ENCODE measurements at regions not wholly inside any gene's neighbourhood (a gene's known extent, or its start where the extent isn't known, plus 50 kb on each side); places are given as distances from the start of the nearest gene placed in this dataset.
"Not testable (repeated sequence)": the region's sequence is repeated elsewhere in the genome, so short reads cannot be mapped to it uniquely, and the experiment has no call there.

DNA sequence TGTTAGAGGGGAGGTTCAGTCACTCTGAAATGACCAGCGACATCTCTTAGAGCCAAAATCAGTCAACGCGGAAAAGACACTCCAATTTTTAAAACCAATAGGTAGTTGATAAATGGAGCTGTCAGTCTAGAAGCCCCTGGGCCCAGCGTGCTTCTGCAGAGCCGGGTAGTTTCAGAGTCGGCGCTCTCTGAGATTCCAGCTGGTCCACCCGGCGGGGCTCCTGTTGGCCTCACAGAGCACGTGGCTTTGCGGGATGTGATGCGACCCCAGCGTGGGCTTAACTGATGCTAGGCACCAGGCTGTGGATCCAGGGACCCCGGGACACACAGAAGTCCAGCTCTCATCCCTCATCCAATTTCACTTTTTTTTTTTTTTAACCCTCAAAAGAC is 245.9 kb downstream of the BCL2L11 start:
- H3K27ac ChIP-seq = not testable (repeated sequence)

DNA sequence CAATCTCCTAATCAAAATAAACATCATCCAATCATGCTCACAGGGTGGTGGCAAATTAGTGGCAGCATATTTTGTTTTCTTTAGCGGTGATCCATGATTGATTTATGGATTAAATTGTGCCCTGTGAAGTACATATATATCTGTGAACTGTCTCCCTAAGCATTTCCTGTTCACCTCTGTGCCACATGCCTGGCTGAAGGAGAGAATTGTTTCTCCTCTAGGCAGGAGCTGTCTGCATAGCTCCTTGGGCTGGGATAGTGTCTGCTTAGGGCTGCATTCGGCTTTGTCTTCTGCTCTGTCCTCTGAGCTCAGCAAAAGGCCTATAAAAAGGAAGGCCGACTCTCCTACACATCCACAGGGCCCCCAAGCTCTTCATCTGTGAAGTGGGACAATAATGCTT is 246.4 kb downstream of the BCL2L11 start:
- H3K27ac ChIP-seq = not testable (repeated sequence)

DNA sequence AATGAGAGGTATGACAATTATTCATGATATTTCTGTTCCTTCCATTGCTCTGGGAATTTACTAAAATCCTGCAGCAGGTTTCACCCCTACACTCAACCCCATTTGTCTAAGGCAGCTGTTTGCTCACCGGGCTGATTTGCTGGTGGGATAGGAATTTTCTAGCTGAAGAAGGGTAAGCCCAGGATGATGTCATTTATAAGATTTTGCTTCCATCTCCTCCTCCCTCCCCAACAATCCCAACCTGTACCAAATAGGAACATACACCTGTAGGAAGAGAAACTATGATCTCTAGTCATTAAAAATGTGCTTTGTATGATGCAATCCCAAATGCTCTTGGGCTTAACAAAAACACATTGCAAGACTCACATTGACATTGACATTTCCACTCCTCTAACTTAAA is 247.2 kb downstream of the BCL2L11 start:
- not testable (repeated sequence) for H3K27ac ChIP-seq

DNA sequence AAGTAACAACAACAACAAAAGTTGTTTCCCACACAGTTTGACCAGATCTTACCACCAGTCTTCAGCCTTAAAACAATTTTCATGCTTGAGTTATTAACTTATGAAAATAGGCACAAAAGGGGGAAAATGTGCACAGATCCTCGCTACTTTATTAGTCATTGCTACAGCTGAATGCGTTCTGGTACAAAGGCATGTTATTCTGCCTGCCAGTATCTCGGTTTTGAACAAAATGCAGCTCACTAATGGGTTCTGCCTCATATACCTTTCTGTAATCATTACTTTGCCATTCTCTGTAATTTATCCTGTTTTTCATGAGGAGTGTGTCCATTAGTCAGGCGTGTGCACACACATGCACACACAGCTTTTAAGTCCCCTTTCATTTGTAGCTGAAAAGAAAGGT is 247.6 kb downstream of the BCL2L11 start:
- not testable (repeated sequence) for H3K27ac ChIP-seq

DNA sequence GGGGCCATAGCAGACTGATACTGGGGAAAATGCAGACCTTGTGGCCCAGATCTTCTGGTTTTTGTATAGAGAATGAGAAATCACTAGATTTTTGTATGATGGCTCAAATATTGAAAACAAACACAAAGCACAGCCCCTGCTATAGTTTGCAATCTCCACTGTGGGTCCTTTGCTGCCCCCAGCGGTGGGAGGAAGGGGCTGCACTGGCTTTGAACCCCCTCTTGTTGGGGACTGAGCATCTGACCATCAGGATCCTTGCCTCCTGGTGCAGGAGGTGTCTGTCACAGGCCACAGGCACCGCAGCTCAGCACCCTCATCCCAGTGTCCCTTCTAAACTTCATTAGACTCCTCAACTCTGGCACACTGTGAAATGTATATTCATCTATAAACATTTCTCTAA is 252.3 kb downstream of the BCL2L11 start:
- not testable (repeated sequence) for H3K27ac ChIP-seq
- TF ChIP-seq, protein P1, sequence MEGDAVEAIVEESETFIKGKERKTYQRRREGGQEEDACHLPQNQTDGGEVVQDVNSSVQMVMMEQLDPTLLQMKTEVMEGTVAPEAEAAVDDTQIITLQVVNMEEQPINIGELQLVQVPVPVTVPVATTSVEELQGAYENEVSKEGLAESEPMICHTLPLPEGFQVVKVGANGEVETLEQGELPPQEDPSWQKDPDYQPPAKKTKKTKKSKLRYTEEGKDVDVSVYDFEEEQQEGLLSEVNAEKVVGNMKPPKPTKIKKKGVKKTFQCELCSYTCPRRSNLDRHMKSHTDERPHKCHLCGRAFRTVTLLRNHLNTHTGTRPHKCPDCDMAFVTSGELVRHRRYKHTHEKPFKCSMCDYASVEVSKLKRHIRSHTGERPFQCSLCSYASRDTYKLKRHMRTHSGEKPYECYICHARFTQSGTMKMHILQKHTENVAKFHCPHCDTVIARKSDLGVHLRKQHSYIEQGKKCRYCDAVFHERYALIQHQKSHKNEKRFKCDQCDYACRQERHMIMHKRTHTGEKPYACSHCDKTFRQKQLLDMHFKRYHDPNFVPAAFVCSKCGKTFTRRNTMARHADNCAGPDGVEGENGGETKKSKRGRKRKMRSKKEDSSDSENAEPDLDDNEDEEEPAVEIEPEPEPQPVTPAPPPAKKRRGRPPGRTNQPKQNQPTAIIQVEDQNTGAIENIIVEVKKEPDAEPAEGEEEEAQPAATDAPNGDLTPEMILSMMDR (conservative IDR thresholded peaks at IDR 0.05) = peak; percentile 15; the same call in 1 of the 2 replicates

DNA sequence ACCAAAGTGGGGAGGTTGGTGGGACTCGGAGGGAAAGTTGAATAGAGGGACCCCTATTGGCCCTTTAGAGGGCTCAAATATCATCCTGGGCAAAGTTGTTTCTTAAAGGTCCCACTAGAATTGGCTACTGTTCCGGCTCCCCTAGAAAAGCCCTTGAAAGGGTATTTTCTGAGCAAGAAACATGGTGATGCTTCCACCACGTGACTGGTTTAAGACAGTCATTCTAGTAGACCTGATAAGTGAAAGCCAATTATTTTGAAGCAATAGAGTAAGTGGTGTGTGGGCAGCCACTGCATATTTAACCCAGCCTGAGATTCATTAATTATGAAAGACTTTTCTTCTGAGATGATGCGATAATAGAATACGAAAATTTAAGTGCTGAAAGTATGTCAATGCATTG is 253.3 kb downstream of the BCL2L11 start:
- not testable (repeated sequence) for H3K27ac ChIP-seq

DNA sequence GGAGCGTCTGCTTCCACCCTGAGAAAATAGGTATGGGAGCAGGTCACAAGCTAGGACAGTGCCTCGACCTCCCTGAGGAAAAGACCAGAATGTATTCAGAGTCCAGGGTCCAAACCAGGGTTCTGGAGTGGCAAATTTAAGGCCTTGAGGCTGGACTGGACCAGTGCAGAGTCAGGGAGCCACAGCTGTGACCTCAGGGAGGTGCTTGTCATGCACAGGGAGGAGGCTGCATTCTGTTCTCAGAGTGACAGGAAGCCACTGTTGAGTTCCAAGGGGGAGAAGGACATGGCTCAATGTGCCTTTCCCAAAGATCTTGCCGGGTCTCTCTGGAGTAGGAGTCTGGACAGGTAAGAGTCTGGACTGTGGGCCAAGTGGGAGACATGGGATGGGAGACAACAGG is 254.0 kb downstream of the BCL2L11 start:
- H3K27ac ChIP-seq = not testable (repeated sequence)

DNA sequence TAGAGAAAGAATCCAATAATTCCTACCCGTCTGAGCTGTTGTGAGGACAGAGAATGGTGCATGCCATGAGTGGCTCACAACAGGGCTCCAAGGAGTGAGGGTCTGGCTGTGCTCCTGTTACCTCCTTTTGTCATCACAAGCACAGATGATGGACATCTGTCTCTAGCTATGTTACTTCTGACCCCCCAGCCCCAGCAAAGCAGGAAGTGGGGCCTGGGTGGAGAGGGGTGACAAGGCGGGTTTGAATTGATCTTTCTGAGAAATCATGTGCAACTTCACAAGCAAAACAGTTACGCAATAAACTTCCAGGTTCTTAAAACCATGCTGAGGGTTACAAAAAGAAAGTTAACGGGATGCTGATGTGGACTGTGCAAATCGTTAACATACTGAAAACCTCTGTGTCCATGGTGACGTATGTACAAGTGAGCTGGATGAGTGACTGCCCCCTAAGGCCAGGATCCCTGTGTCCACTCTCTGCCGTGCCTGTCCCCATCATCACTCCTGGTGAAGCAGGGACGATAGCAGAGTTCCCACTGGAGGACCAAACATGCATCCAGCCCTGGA is 254.7 kb downstream of the BCL2L11 start:
- not testable (repeated sequence) for H3K27ac ChIP-seq

DNA sequence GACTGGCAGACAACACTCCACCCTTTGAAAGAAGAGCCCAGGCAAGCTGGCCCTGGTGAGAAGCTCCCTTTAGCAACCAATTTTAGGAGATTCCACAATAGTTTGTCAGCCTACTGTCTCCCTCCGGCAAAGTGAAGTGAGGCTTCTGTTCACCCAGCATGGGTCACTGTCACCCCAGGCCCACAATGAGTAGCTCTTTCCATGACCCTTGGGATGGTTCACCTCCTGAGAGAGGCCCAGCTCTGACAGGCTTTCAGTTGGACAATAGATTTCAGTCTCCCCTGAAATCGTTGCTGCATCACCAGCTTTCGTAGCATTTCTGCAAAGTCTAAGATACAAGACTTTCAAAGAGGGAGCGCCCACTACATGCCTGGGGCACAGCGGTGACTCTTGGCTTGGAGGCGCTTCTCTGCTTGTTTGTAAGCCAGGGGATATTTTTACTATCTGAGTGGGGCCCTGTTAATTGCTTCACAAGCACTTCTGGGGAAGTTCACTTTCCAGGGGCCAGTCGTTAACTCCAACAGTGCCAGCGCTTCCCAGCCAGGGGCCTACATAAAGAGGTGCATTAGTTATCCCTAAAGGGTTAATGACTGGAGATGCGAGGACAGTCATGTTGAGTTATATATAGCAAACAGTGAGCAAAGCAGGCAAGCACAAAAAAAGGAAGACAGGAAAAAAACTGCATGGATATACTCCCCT is 255.7 kb downstream of the BCL2L11 start:
- not testable (repeated sequence) for H3K27ac ChIP-seq

DNA sequence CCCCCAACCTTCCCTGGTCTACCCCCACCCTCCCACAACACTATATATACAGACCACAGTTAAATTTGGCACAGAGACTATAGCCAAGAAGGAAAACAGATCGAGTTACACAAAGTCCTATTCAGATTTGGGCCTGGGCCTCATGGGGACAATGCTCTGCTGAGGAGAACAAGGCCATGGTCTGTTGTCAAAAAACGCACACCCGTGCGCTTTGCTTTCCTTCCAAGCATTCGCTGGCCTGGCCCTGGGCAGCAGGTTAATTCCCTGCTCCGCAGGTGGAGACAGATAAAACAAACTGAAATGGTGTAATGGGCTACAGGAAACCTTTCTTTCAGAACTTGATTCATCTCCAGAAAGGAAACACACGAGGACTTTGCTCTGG is 256.2 kb downstream of the BCL2L11 start:
- not testable (repeated sequence) for H3K27ac ChIP-seq

DNA sequence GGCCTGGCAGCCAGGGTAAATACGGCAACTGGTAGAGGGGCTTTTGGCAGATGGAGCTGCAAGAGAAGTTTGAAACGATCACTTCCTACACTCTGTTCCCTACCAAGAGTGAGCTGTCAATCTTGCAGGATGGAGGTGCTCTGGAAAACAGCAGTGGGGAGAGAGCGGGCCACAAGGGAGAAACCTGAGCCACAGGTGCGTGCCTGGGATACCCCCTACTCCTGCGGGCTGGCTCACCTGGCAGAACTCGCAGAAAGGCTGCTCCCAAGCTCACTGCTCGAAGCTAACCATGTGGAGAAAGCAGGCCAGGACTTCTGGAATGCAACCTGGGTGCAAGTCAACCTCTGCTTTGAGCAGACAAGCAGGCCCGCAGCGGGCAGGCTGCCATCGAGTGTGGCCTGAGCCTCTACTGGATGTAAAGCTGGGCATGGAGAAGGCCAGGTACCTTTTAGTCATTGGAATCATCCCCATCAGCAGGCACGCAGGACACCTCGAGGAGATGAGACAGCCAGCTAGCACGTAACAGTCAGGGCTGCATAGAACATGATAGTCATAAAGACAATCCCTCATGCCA is 256.8 kb downstream of the BCL2L11 start:
- not testable (repeated sequence) for H3K27ac ChIP-seq

DNA sequence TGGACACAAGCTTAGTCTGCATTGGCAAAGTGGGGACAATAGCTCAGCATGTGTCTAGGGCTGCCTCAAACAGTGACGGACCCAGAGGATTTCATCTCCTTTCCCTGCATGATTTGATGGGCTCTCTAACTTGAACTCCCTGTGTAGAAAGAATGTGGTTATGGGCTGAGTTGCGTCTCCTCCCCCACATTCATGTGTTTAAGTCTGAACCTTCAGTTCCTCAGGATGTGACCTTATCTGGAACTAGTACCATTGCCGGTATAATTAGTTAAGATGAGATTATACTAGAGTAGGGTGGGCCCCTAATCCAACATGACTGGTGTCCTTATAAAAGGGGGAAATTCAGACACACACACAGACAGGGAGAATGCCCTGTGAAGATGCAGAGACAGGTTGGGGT is 257.6 kb downstream of the BCL2L11 start:
- not testable (repeated sequence) for H3K27ac ChIP-seq

DNA sequence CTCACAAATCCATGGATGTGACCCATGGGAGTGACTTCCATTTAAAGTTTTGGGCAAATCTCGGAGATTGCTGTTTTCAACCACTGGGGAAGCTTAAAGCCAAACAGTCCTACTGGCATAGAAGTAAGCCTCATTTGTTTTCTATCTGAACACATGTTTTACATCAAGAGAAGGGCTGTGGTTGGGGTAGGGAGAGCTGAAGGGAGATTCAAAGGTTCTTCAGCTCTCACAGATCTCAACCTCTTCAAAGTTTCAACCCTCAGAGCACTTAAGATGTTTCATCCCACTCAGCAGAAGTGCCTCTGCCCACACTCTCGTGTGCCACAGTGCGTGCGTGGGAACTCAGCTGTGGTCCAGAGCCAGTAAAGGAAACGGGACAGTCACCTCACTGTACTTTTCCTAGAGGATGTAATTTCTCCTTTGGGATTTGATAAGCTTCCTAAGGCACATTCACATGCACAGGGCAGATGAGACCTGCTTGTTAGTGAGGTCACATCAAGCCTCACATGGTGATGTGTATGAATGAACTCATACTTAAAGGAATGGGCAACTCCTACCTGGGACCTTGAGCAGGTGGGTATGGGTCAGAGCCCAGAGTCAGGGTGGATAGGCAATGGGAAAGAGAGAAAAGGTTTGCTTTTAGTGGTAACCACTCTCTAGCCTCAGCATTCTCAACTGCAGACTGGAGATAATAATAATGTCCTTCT is 260.2 kb downstream of the BCL2L11 start:
- H3K27ac ChIP-seq = not testable (repeated sequence)

DNA sequence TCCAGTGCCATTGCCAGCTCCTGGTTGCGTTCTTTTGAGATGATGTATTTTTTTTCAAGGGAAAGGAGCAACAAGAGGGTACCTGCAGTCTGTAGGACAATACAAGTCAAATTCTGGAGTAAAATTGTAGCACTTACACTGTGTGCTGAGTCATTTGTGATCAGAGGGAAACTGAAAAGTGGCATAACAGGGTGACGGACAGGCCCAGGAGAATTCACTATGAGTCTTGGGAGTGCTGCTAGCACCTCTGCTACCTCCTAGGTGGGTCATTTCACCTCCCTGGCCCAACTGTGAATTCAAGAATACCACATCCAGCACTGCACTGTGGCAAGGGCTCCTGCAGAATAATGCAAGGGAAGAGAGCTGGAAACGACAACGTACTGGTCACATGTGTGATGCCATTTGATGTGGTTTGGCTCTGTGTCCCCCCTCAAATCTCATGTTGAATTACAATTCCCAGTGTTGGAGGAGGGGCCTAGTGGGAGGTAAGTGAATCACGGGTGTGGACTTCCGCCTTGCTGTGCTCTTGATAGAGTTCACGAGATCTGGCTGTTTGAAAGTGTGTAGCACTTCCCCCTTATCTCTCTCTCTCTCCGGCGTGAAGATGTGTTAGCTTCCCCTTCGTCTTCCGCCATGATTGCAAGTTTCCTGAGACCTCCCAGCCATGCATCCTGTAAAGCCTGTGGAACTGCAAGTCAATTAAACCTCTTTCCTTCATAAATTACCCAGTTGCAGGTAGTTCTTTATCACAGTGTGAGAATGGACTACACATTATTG is 261.0 kb downstream of the BCL2L11 start:
- not testable (repeated sequence) for H3K27ac ChIP-seq

DNA sequence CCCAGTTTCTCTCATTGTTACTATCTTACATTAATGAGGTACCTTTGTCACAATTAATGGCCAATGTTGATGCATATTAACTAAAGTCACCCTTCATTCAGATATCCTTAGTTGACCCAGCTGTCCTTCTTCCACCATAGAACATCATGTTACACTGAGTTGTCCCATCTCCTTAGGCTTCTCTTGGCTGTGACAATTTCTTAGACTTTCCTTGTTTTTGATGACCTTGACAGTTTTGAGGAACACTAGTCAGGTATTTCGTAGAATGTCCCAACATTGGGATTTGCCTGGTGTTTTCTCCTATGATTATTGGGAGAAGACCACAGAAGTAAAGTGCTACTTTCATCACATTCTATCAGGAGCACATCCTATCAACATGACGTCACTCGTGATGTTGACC is 261.8 kb downstream of the BCL2L11 start:
- not testable (repeated sequence) for H3K27ac ChIP-seq

DNA sequence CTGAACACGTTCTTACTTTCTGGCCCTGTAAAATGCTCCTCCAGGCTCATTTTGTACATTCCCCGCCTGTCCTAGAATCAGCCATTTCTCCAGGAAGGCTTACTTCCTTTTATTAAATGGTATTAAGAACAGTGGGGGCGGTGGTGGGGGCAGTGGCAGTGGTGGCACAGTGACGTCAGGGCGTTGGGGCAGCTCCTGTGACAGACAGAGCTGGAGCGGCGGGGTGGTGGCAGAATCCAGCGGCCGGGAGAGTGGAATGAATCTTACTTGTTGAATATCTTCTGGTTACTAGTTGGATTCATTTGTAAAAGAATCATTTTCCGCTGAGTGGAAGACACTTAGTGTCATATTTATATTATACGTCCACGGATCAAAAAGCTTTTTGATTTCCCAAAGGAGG is 262.6 kb downstream of the BCL2L11 start:
- H3K27ac ChIP-seq = not testable (repeated sequence)

DNA sequence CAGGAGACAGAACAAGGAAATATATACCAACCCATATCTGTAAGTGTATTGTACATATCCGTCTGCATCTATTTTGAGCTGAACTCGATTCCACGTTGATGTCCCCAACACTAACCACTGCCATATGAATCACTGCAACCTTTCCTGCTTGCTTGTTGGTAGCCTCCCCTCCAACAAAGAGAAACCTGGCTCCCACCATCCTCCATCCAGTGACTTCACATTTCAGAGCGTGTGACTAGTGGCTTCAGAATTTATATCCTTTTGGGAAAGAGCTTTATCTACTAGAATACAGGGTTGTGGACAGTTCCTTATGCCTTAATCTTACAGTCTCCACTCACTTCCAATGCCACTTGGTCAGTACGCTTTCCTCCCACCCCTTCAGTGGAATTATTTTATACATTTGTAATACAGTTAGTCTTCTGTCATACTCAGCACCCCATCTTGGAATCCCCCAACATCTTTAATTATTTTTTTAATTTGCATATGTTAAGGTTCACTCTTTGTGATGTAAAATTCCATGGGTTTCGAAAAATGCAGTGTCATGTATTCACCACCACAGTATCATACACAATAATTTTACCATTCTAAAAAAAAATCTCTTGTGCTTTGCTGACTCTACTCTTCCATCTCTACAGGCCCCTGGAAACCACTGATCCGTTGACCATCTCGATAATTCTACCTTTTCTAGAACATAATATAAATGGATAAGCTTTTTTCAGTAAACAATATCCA is 264.7 kb downstream of the BCL2L11 start:
- not testable (repeated sequence) for H3K27ac ChIP-seq

DNA sequence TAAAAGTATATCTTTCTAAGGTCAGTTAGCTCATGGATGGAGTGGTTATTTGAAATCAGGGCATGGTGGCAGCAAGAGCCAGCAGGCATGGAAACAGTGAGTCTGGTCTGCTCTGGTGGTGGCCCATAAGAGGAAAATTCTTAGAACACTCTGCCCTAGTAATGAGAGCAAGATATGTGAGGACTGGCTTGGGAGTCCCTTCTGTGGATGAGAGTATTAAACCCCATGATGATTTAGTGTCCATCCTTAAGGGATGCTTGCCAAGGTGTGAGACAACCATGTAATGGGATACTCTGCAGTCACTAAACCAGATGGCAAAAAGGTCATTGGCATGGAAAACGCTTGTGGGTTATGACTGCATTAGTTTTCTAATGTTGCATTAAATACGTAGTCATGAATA is 269.9 kb downstream of the BCL2L11 start:
- H3K27ac ChIP-seq = not testable (repeated sequence)

DNA sequence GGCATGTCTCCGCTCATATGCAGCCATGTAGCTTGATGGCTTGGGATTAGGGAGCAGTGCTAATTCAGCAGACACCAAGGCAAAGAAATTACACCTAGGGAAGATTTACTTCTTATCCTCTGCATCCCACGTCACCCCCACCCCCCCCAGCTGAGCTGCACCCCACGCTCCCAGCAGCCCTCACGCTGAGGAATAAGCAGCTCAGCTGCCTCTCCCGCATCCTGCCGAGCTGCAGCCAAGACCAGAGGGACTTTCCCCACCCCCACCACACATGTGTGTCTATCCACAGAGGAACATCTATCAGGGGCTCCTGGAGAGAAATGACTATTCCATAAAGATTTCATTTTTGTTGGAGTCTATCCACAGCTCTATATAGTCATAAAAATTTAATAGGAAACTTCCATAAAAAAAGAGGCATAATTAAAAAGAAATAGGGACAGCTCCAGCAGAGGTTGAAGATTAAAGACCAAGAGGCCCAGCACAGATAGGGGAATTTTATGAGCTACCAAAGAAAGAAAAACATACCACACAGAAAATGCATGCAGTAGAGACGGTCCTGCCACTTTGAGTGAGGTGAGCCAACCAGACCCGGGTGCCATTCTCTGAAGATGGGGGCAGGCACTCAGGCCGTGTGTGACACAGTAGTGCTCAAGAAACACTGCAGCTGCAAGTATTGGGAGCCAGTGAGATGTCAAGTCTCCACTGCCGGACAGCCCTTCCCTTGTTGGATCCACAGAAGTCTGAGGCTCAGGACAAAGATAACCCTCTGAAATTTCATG is 274.8 kb downstream of the BCL2L11 start:
- H3K27ac ChIP-seq = not testable (repeated sequence)
